Endothelial cell of umbilical vein (primary cell): ENCODE measurements at regions not wholly inside any gene's neighbourhood (a gene's known extent, or its start where the extent isn't known, plus 50 kb on each side); places are given as distances from the start of the nearest gene placed in this dataset.

ENCODE experiments used
- CTCF ChIP-seq, 2 donors: IDR thresholded peaks; 1 replicate in 1 of 2; 2 replicates in 1 of 2; pipeline ENCODE4 v1.5.1; 2011; ENCODE audit warnings: low read length in 2 of 2, mild to moderate bottlenecking in 2 of 2, moderate library complexity in 2 of 2, control low read depth in 1 of 2, inconsistent platforms in 1 of 2, low read depth in 1 of 2; ENCODE audit not compliant: insufficient read depth in 1 of 2; ENCODE audit errors: extremely low read depth in 1 of 2
- EZH2 ChIP-seq: IDR thresholded peaks from 2 replicates; pipeline ENCODE4 v1.6.1; 2012; ENCODE audit warnings: borderline replicate concordance, low read depth, mild to moderate bottlenecking, moderate library complexity, low read length, inconsistent platforms; ENCODE audit not compliant: severe bottlenecking
- JUN ChIP-seq: IDR thresholded peaks from 2 replicates; pipeline ENCODE4 v1.6.1; 2011; ENCODE audit warnings: borderline replicate concordance, low read depth; ENCODE audit not compliant: insufficient read length, insufficient read depth
- MYC ChIP-seq: IDR thresholded peaks from one replicate; pipeline ENCODE4 v1.6.1; 2011; ENCODE audit warnings: mild to moderate bottlenecking, low read depth, low read length
- POLR2A ChIP-seq: IDR thresholded peaks from 2 replicates; pipeline ENCODE4 v1.6.1; 2012; ENCODE audit warnings: low read depth, mild to moderate bottlenecking, control low read depth, low read length
- POLR2AphosphoS5 ChIP-seq: IDR thresholded peaks from 2 replicates; pipeline ENCODE4 v1.6.1; 2012; ENCODE audit warnings: low read depth, mild to moderate bottlenecking, control low read depth, low read length, moderate library complexity; ENCODE audit not compliant: insufficient read depth
- TF ChIP-seq, protein P1 (sequence below): IDR thresholded peaks from 2 replicates; pipeline ENCODE4 v1.6.1; 2011; ENCODE audit not compliant: insufficient read depth, insufficient read length

DNA sequence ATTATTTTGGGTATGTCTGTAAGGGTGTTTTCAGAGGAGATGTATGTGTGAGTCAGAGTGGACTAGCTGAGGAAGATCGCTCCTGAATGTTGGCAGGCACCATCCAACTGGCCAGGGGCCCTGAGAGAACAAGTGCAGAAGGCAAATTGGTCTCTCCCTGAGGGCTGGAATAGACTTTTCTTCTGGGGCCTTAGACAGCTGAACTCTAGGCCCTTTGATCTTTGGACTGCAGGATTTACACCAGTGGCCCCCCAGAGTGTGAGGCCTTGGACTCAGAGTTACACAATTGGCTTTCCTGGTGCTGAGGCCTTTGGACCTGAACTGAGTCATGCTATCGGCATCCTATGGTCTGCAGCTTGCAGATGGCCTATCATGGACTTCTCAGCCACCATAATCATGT is 217.2 kb downstream of the REEP3 start:
- TF ChIP-seq, protein P1, sequence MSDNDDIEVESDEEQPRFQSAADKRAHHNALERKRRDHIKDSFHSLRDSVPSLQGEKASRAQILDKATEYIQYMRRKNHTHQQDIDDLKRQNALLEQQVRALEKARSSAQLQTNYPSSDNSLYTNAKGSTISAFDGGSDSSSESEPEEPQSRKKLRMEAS = no peak
- no peak for TF ChIP-seq CTCF (IDR thresholded peaks at IDR 0.05; ENCODE audit: extremely low read depth in 1 of 2, insufficient read depth in 1 of 2, low read depth in 1 of 2, low read length in 2 of 2)
- no peak for TF ChIP-seq EZH2
- no peak for TF ChIP-seq POLR2AphosphoS5
- no peak for TF ChIP-seq MYC
- TF ChIP-seq POLR2A = no peak
- TF ChIP-seq JUN = no peak
